GM21381 (cell line): ENCODE measurements at regions not wholly inside any gene's neighbourhood (a gene's known extent, or its start where the extent isn't known, plus 50 kb on each side); places are given as distances from the start of the nearest gene placed in this dataset.
"Not testable (repeated sequence)": the region's sequence is repeated elsewhere in the genome, so short reads cannot be mapped to it uniquely, and the experiment has no call there.

Experiments used
- ATAC-seq: cut with Tn5 transposase; IDR thresholded peaks from one replicate; pipeline ENCODE4 v1.9.1; 2021; ENCODE audit warnings: mild to moderate bottlenecking, moderate library complexity; ENCODE audit not compliant: unreplicated experiment

DNA sequence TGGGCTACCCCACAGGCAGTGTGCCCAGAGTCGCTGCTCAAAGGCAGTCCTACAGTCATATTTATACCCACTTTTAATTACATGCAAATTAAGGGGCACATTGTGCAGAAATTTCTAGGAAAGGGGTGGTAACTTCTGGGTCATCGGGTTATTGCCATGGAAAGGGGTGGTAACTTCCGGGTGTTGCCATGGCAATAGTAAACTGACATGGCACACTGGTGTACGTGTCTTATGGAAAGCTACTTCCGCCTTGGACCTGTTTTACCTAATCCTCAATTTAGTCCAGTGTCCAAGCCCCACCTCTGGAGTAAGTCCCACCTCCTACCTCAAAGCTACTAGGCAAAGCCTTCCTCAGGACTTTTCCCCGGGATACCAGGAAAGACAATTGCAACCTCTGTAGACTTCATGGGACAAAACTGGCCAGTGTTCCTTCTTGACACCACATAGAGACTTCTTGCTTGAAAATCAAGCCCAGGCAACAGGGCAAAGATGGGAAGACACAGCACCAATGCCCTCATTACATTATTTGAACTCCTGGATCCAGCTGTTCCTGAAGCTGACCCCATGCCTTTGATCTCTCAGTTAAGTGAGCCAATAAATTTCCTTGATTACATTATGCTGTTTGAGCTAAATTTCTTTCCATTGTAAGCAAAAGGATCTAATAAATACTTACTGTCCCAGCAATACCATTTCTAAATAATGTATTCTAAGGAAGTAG lies 63.3 kb upstream of the AGAP1 start:
- no peak for ATAC-seq

DNA sequence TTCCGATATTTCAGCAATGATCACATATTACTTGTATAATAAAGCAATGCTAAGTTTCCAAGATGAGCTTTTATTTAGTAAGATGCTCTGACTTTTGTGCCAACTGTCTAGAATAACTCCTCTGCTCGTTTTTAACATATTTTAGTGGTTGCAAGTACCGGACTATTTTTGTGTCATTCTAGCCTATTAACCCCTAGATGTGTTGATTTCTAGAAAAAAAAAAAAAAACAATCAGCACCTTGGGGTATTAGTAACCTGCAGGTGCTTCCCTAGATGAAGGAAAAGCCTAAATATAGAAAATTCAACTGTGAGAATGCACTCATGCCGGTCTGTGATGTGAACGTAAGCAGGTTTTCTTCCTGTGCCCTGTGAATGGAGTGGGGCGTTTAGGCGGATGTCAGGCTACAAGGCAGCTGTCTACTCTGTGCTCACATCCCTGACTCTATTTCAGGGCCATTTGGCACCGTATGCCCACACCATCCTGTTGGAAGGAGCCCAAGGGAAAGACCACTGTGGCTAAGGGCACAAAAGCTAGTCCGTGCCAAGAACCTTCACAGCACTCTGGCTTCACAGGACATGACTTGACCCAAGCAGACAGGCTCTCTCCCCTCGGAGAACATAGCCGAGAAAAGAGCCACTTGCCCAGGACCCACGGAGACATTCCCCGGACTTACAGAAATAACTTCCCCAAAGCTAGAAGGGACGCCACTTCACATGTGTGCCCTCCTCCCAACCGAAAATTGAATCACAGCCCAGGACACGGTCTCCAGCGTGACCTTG lies 60.9 kb upstream of the AGAP1 start:
- ATAC-seq, result no peak

DNA sequence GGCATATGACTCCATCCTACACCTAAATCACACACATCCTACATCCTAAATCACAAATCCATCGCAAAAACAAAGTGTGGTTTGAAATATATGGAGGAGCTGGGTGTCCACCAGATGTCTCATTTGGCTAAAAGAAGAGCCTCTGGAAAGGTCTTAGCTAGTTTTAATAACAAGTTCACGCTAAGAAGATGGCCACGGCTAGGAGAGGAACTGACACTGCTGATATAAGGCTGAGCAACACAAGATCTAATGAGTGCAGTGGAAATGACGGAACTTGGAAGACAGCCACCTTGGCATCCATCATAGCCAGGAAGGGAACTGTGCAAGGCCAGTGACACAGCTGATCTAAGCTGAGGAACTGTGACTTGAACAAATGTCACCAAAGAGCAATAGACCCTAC lies 60.0 kb upstream of the AGAP1 start:
- no peak for ATAC-seq

DNA sequence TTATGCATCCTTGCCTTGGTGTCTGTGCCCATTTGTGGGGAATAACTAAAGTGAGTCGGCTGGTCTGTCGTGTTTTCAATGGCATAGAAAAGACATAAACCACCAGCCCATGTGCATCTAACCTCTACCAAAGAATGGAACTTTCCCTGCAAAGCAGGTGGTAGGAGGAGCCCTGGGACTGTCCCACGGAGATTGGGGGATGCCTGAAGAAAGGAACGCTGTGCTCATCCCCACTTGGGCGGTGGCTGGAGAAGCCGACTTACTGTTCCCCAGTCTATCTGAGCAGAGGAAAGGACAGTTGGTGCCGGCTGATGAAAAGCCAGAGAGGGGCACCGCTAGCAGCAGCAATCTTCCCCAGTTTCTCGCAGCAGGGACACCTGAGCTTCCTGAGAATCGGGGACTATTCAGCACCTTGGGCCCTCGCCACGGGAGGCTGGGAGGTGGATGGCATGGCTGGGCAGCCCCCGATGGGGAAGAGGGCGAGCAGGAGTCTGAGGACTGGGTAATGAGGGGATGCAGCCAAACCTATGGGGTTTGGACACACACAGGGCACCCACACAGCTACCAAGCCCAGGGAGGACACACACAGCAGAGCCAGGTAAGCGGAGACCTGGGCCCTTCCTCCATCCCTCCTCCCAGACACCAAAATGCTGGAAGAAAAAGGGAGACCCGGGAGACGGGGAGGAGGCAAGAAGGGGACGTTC lies 53.7 kb upstream of the AGAP1 start:
- ATAC-seq, result no peak

DNA sequence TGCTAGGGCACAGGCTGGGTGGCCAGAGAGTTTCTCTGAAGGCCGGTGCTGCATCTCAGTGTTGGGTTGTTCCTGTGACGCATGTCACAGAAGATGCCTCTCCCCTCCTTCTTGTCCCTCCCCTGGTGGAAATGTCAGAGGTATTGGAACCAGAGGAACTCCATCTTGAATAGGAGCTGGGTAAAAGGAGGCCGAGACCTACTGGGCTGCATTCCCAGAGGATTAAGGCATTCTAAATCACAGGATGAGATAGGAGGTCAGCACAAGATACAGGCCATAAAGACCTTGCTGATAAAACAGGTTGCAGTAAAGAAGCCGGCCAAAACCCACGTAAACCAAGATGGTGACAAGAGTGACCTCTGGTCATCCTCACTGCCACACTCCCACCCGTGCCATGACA lies 50.3 kb upstream of the AGAP1 start:
- ATAC-seq, result not testable (repeated sequence)
